OCI-LY7 (cell line): ENCODE measurements at regions not wholly inside any gene's neighbourhood (a gene's known extent, or its start where the extent isn't known, plus 50 kb on each side); places are given as distances from the start of the nearest gene placed in this dataset.

Experiments
- EZH2phosphoT487 ChIP-seq: fragments of 200-600 bp; sonication (generic); IDR thresholded peaks from 2 replicates; pipeline ENCODE4 v1.6.1; 2018; ENCODE audit warnings: low read depth, borderline replicate concordance, mild to moderate bottlenecking, mixed run types, antibody characterized with exemption, low read length, moderate library complexity, mixed read lengths
- TF ChIP-seq, protein P1 (sequence below): fragments of 200-600 bp; sonication (generic); conservative IDR thresholded peaks from 2 replicates; pipeline ENCODE4 v1.5.1; 2014; ENCODE audit warnings: mild to moderate bottlenecking, antibody characterized with exemption, low read length, moderate library complexity, mixed read lengths

DNA sequence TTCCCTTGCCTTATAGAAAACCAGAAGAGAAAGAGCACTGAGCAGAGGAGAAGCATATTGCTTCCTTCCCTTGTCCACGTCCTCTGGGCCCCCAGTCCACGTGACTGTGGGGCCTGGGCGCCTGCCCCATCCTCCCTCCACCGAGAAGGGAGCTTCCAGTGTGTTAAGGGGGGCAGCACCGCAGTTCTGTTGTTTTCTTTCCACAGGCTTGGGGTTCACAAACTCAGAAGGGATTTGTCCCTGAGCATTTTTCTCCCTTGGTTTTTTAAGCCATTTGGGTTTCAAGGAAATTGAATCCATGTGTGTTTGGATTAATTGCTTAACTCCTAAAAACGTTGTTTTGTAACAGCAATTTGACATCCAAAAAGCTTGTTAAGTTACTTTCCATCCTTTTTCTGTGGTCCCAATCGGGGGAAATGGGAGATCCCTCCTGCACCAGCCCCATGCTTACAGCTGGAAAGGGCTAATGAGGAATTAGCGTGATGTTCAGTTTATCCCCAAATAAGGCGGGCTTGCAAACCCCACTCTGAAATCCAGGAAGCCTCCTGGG lies 347.5 kb upstream of the TNRC6C start:
- TF ChIP-seq, protein P1, sequence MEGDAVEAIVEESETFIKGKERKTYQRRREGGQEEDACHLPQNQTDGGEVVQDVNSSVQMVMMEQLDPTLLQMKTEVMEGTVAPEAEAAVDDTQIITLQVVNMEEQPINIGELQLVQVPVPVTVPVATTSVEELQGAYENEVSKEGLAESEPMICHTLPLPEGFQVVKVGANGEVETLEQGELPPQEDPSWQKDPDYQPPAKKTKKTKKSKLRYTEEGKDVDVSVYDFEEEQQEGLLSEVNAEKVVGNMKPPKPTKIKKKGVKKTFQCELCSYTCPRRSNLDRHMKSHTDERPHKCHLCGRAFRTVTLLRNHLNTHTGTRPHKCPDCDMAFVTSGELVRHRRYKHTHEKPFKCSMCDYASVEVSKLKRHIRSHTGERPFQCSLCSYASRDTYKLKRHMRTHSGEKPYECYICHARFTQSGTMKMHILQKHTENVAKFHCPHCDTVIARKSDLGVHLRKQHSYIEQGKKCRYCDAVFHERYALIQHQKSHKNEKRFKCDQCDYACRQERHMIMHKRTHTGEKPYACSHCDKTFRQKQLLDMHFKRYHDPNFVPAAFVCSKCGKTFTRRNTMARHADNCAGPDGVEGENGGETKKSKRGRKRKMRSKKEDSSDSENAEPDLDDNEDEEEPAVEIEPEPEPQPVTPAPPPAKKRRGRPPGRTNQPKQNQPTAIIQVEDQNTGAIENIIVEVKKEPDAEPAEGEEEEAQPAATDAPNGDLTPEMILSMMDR, result no peak
- TF ChIP-seq EZH2phosphoT487, result no peak
